Lower lobe of right lung (tissue), 2 donors: ENCODE measurements at regions not wholly inside any gene's neighbourhood (a gene's known extent, or its start where the extent isn't known, plus 50 kb on each side); places are given as distances from the start of the nearest gene placed in this dataset.

ENCODE experiments used
- ATAC-seq, 2 donors: fragments of 200-7000 bp; cut with Tn5 transposase; one replicate each; pipeline ENCODE4 v1.9.1; 2020 to 2022; ENCODE audit warnings: mild to moderate bottlenecking in 2 of 2, moderate library complexity in 2 of 2
- DNase-seq: peaks from one replicate; pipeline ENCODE4 v3.0.0-alpha.2; 2020
- H3K27ac ChIP-seq: fragments of 200-600 bp; one replicate; pipeline ENCODE4 v1.8.0; 2022
- H3K27me3 ChIP-seq: fragments of 200-600 bp; one replicate; pipeline ENCODE4 v1.8.0; 2022; ENCODE audit warnings: low read depth
- H3K36me3 ChIP-seq: fragments of 200-600 bp; one replicate; pipeline ENCODE4 v1.8.0; 2022; ENCODE audit warnings: mild to moderate bottlenecking
- H3K4me1 ChIP-seq: fragments of 200-600 bp; one replicate; pipeline ENCODE4 v1.8.0; 2022
- H3K4me3 ChIP-seq: fragments of 200-600 bp; one replicate; pipeline ENCODE4 v1.8.0; 2022; ENCODE audit warnings: mild to moderate bottlenecking
- H3K9me3 ChIP-seq: fragments of 200-600 bp; one replicate; pipeline ENCODE4 v1.8.0; 2022
- intact Hi-C: fragments of 100-400 bp; cut with DNase I; formaldehyde crosslinking; loops from one replicate; pipeline ENCODE4 v1.11.0; 2022
- TF ChIP-seq, protein P1 (sequence below): fragments of 200-600 bp; IDR thresholded peaks from one replicate; pipeline ENCODE4 v1.8.0; 2022; ENCODE audit warnings: antibody characterized with exemption, mild to moderate bottlenecking
- donor health status: DM: no; HTN: yes; CAD: no; lungs with severe emphysema.

DNA sequence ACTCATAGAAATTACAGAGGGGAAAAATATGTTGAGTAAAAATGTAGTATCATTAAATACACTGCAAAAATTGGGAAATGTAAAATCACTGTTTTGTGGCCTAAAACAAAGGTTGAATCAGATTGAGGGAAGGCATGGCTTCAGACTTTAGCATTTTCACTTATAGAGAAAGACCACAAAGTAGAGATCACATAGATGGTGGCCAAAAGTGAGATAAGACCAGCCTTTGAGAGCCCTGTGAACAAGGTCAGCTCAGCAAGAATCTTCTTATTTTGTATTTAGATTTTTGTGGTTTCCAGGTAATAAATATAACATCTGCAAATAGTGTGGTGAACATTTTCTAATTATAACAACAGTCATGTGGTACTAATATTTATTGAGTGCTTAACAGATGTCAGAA lies 544.8 kb upstream of the DPPA4 start:
- TF ChIP-seq, protein P1, sequence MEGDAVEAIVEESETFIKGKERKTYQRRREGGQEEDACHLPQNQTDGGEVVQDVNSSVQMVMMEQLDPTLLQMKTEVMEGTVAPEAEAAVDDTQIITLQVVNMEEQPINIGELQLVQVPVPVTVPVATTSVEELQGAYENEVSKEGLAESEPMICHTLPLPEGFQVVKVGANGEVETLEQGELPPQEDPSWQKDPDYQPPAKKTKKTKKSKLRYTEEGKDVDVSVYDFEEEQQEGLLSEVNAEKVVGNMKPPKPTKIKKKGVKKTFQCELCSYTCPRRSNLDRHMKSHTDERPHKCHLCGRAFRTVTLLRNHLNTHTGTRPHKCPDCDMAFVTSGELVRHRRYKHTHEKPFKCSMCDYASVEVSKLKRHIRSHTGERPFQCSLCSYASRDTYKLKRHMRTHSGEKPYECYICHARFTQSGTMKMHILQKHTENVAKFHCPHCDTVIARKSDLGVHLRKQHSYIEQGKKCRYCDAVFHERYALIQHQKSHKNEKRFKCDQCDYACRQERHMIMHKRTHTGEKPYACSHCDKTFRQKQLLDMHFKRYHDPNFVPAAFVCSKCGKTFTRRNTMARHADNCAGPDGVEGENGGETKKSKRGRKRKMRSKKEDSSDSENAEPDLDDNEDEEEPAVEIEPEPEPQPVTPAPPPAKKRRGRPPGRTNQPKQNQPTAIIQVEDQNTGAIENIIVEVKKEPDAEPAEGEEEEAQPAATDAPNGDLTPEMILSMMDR: no peak
- ATAC-seq: no peak
- Histone ChIP-seq H3K27me3 (no peaks in the 10 kb centered on the region), H3K36me3 (no peaks in the 10 kb centered on the region), H3K4me3 (no peak overlapping the region), H3K4me1 (no peaks in the 10 kb centered on the region), H3K9me3 (peaks cover 2% of the 10 kb centered on the region), H3K27ac (no peak overlapping the region)
- intact Hi-C loops: no loop called here
- no peak for DNase-seq

DNA sequence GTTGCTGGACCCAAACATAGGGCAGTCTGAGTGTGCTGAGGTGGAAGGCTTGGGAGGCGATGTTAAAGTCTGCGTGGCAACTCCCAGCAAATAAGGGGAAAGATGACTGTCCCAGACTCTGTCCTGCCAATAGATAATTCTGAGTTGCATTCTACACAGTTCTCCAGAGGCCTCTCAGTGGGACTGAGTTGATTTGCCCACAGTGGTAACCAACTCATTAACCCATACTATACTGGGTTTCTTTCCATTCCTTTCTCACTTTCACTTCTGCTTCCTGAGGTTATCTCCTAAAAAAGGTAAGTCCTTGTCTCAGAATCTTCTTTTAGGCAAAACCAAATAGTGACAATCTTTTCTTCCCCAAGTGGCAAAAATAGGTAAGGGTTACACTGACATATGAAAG lies 549.9 kb upstream of the DPPA4 start:
- H3K27ac ChIP-seq: no peak overlapping the region
- no peak for ATAC-seq

DNA sequence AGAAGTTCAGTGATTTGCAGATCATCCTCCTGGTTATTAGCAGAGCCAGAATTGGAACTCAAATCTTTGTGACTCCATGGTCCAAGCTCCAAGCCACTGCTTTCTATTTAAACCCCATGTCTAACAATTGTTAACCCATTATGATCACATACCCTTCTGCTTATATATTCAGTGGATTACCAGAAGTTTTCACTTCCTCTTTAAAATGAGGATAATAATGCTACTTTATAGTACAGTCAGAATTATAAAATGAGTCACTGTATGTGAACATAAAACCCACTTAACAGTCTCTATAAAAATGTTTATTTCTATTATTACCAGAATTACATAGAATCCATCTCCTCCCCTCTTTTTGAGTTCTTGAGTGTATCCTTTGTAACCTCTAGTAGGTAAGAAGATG lies 550.7 kb upstream of the DPPA4 start:
- H3K36me3 ChIP-seq: no peaks in the 10 kb centered on the region
- no peak overlapping the region for H3K27ac ChIP-seq
- TF ChIP-seq, protein P1: no peak
- no peaks in the 10 kb centered on the region for H3K27me3 ChIP-seq
- no peak overlapping the region for H3K4me3 ChIP-seq
- DNase-seq (no peak), ATAC-seq (no peak)
- H3K9me3 ChIP-seq: no peaks in the 10 kb centered on the region
- intact Hi-C loops: no loop called here
- no peaks in the 10 kb centered on the region for H3K4me1 ChIP-seq

More for the DNA sequence above, 549.9 kb upstream of the DPPA4 start:
- DNase-seq: no peak
- intact Hi-C loops: no loop called here
- no peaks in the 10 kb centered on the region for H3K4me1 ChIP-seq
- no peaks in the 10 kb centered on the region for H3K27me3 ChIP-seq
- no peak overlapping the region for H3K4me3 ChIP-seq
- TF ChIP-seq, protein P1: no peak
- H3K36me3 ChIP-seq: no peaks in the 10 kb centered on the region
- H3K9me3 ChIP-seq: no peaks in the 10 kb centered on the region

DNA sequence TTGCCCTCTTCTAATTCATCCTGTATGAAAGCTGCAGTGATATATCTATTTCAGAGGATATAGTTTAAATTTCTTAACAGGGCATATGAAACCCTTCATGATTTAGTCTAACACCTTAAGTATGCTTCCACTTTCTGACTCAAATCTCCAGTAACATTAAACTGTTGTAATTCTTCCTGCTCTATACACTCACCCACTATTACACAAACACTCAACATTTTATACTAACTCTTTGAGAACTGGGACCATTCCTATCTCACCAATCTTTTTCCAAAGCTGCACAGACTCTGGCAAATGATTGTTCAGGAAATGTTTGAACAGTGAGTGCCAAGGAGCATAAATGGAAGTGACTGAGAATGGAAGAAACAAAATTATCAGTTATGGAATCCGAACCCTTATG lies 560.4 kb upstream of the DPPA4 start:
- H3K4me1 ChIP-seq: no peaks in the 10 kb centered on the region
- no peaks in the 10 kb centered on the region for H3K27me3 ChIP-seq
- no peak overlapping the region for H3K4me3 ChIP-seq
- H3K27ac ChIP-seq: no peak overlapping the region
- DNase-seq (no peak), ATAC-seq (no peak)
- H3K9me3 ChIP-seq: no peaks in the 10 kb centered on the region
- intact Hi-C loops: no loop called here
- no peaks in the 10 kb centered on the region for H3K36me3 ChIP-seq
- TF ChIP-seq, protein P1: no peak

DNA sequence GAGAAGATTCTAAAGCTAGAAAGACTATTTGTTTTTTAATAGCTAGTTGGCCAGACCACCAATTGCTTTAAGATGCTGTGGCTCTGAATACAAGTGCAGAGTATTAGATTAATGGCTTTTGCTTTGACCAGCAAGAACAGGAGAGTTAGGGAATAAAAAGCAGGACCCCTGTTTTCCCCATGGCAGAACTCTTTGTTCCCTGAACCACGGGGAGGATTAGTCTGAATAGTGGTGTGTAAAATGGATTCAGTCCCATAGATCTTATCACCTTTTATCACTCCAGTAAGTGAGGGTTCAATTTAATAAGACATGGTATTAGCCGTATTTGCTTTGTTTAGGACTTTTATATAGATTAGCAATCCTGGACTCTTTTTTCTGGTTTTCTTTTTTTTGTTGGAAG lies 562.6 kb upstream of the DPPA4 start:
- ATAC-seq (no peak), DNase-seq (no peak)
- H3K9me3 ChIP-seq: no peaks in the 10 kb centered on the region
- H3K4me1 ChIP-seq: no peaks in the 10 kb centered on the region
- TF ChIP-seq, protein P1: no peak
- intact Hi-C loops: no loop called here
- H3K4me3 ChIP-seq: no peak overlapping the region
- H3K27me3 ChIP-seq: no peaks in the 10 kb centered on the region
- H3K36me3 ChIP-seq: no peaks in the 10 kb centered on the region
- no peak overlapping the region for H3K27ac ChIP-seq

DNA sequence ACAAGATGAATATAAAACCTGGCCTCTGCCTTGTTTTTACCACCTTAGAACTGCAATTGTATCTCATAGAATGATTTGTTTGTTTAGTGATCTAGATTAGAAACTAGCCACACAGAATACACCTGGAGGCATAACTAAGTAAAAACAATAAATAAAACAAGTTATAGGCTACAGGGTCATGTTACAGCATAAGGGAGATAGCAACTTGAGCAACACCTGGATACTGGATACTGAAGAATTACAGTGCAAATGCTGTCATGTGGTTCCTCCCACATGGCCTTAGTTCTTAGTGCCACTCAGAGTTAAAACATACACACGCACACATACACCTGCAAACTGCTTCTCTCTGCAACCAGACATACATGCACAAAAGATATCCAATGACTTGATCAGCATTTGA lies 563.4 kb upstream of the DPPA4 start:
- no peaks in the 10 kb centered on the region for H3K27me3 ChIP-seq
- no peaks in the 10 kb centered on the region for H3K36me3 ChIP-seq
- no peak overlapping the region for H3K4me3 ChIP-seq
- H3K27ac ChIP-seq: no peak overlapping the region
- H3K9me3 ChIP-seq: no peaks in the 10 kb centered on the region
- intact Hi-C loops: no loop called here
- ATAC-seq (no peak), DNase-seq (no peak)
- TF ChIP-seq, protein P1: no peak
- no peaks in the 10 kb centered on the region for H3K4me1 ChIP-seq
